PFSK-1 (cell line): ENCODE measurements at regions not wholly inside any gene's neighbourhood (a gene's known extent, or its start where the extent isn't known, plus 50 kb on each side); places are given as distances from the start of the nearest gene placed in this dataset.

Experiments
- POLR2AphosphoS5 ChIP-seq: IDR thresholded peaks from 2 replicates; pipeline ENCODE4 v1.6.1; 2012; ENCODE audit warnings: low read depth, mild to moderate bottlenecking, control low read depth, low read length, moderate library complexity
- SIN3A ChIP-seq: IDR thresholded peaks from 2 replicates; pipeline ENCODE4 v1.6.1; 2012; ENCODE audit warnings: mild to moderate bottlenecking, low read length, moderate library complexity, borderline replicate concordance; ENCODE audit not compliant: insufficient read depth

- TF ChIP-seq POLR2AphosphoS5 (no peak), SIN3A (no peak)
These were observed 67.5 kb upstream of the CCDC91 start for GRCh38 chr12:28122756-28123155.
